GM18907 (cell line): ENCODE measurements at regions not wholly inside any gene's neighbourhood (a gene's known extent, or its start where the extent isn't known, plus 50 kb on each side); places are given as distances from the start of the nearest gene placed in this dataset.

Experiments used
- ATAC-seq: cut with Tn5 transposase; IDR thresholded peaks from one replicate; pipeline ENCODE4 v1.9.1; 2021; ENCODE audit warnings: mild to moderate bottlenecking, moderate library complexity; ENCODE audit not compliant: unreplicated experiment

GRCh38 chr20:7323957-7324356 lies 556.5 kb downstream of the BMP2 start:
- no peak for ATAC-seq

GRCh38 chr20:7327810-7328209 lies 560.3 kb downstream of the BMP2 start:
- no peak for ATAC-seq

GRCh38 chr20:7330850-7331249 lies 563.4 kb downstream of the BMP2 start:
- no peak for ATAC-seq

- ATAC-seq = no peak
These were observed 564.7 kb downstream of the BMP2 start for GRCh38 chr20:7332169-7332568.

GRCh38 chr20:7333841-7334240 lies 566.4 kb downstream of the BMP2 start:
- ATAC-seq = no peak

GRCh38 chr20:7346026-7346425 lies 578.5 kb downstream of the BMP2 start:
- ATAC-seq = no peak

GRCh38 chr20:7346562-7346961 lies 579.1 kb downstream of the BMP2 start:
- ATAC-seq = no peak

- no peak for ATAC-seq
These were observed 579.9 kb downstream of the BMP2 start for GRCh38 chr20:7347409-7347808.

GRCh38 chr20:7348253-7348652 lies 580.8 kb downstream of the BMP2 start:
- ATAC-seq = no peak

GRCh38 chr20:7352165-7352564 lies 584.7 kb downstream of the BMP2 start:
- ATAC-seq = no peak

- no peak for ATAC-seq
These were observed 585.2 kb downstream of the HAO1 start for GRCh38 chr20:7355051-7355450.

GRCh38 chr20:7358670-7359069 lies 581.6 kb downstream of the HAO1 start:
- no peak for ATAC-seq

- no peak for ATAC-seq
These were observed 580.5 kb downstream of the HAO1 start for GRCh38 chr20:7359739-7360138.

GRCh38 chr20:7361321-7361720 lies 578.9 kb downstream of the HAO1 start:
- ATAC-seq = no peak

GRCh38 chr20:7361931-7362330 lies 578.3 kb downstream of the HAO1 start:
- ATAC-seq = no peak

GRCh38 chr20:7362601-7363000 lies 577.7 kb downstream of the HAO1 start:
- ATAC-seq = no peak

- ATAC-seq = no peak
These were observed 574.1 kb downstream of the HAO1 start for GRCh38 chr20:7366189-7366588.

GRCh38 chr20:7371518-7372163 lies 568.6 kb downstream of the HAO1 start:
- no peak for ATAC-seq

- ATAC-seq = no peak
These were observed 564.4 kb downstream of the HAO1 start for GRCh38 chr20:7375905-7376304.

GRCh38 chr20:7378864-7379605 lies 561.2 kb downstream of the HAO1 start:
- ATAC-seq = no peak

GRCh38 chr20:7379621-7380220 lies 560.5 kb downstream of the HAO1 start:
- ATAC-seq = no peak

GRCh38 chr20:7383216-7383615 lies 557.0 kb downstream of the HAO1 start:
- no peak for ATAC-seq
